Upper lobe of left lung (tissue), 4 donors: ENCODE measurements at regions not wholly inside any gene's neighbourhood (a gene's known extent, or its start where the extent isn't known, plus 50 kb on each side); places are given as distances from the start of the nearest gene placed in this dataset.

Experiments used
- CTCF ChIP-seq, 6 experiments: fragments of 450-650 bp in 4 of 6; fragments of 200-600 bp in 2 of 6; sonication (generic) in 2 of 6; IDR thresholded peaks; one replicate each; pipeline ENCODE4 v1.5.1; 2016 to 2019; ENCODE audit warnings: antibody characterized with exemption in 6 of 6
- POLR2A ChIP-seq, 4 donors: fragments of 450-650 bp; IDR thresholded peaks; one replicate each; pipeline ENCODE4 v1.5.1; 2016 to 2017; ENCODE audit warnings: antibody characterized with exemption in 4 of 4, mild to moderate bottlenecking in 2 of 4

- TF ChIP-seq CTCF (IDR thresholded peaks at IDR 0.05), result no peak
- TF ChIP-seq POLR2A (IDR thresholded peaks at IDR 0.05), result no peak
These were observed 105.7 kb downstream of the ACAA2 start for GRCh38 chr18:49707599-49707998.
